Type B pancreatic cell (in vitro differentiated cells): ENCODE measurements at regions not wholly inside any gene's neighbourhood (a gene's known extent, or its start where the extent isn't known, plus 50 kb on each side); places are given as distances from the start of the nearest gene placed in this dataset.
"Not testable (repeated sequence)": the region's sequence is repeated elsewhere in the genome, so short reads cannot be mapped to it uniquely, and the experiment has no call there.

ENCODE experiments used
- DNase-seq: peaks from one replicate; pipeline ENCODE4 v3.0.0; 2021; ENCODE audit warnings: mixed read lengths; ENCODE audit not compliant: unreplicated experiment; ENCODE audit errors: extremely low spot score
- H3K27ac Mint-ChIP-seq: 2 replicates; pipeline ENCODE4 v1.8.0; 2021; ENCODE audit warnings: mild to moderate bottlenecking, mixed read lengths
- H3K27me3 Mint-ChIP-seq: 2 replicates; pipeline ENCODE4 v1.8.0; 2021; ENCODE audit warnings: mixed read lengths
- H3K36me3 Mint-ChIP-seq: 2 replicates; pipeline ENCODE4 v1.8.0; 2021; ENCODE audit warnings: mixed read lengths
- H3K4me1 Mint-ChIP-seq: one replicate; pipeline ENCODE4 v1.8.0; 2021; ENCODE audit warnings: mixed read lengths; ENCODE audit not compliant: unreplicated experiment
- H3K4me3 Mint-ChIP-seq: 2 replicates; pipeline ENCODE4 v1.8.0; 2021; ENCODE audit warnings: mild to moderate bottlenecking, mixed read lengths
- H3K9me3 Mint-ChIP-seq: 2 replicates; pipeline ENCODE4 v1.8.0; 2021; ENCODE audit warnings: mixed read lengths
- TF ChIP-seq, protein P1 (sequence below): fragments of 200-600 bp; sonication (generic); conservative IDR thresholded peaks from 2 replicates; pipeline ENCODE4 v1.5.0; 2021; ENCODE audit warnings: antibody characterized with exemption, mild to moderate bottlenecking

DNA sequence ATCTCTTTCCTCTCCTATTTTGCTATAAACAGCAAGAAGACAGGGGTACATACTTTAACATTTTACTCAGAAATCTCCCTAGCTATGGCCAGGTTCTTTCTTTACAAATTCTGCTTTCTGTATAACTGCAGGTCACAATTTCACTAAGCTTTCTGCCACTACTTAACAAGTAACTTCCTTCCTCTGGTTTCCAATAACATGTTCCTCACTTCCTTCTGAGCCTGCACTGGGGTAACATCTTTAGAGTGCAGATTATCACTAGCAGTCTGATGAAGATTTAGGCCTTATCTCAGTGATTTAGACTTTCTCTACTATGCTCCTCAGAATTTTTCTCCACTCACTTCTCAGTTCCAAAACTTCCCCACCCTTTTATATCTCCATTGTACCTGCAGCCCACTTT, 1930.5 kb upstream of the AGA start:
- TF ChIP-seq, protein P1, sequence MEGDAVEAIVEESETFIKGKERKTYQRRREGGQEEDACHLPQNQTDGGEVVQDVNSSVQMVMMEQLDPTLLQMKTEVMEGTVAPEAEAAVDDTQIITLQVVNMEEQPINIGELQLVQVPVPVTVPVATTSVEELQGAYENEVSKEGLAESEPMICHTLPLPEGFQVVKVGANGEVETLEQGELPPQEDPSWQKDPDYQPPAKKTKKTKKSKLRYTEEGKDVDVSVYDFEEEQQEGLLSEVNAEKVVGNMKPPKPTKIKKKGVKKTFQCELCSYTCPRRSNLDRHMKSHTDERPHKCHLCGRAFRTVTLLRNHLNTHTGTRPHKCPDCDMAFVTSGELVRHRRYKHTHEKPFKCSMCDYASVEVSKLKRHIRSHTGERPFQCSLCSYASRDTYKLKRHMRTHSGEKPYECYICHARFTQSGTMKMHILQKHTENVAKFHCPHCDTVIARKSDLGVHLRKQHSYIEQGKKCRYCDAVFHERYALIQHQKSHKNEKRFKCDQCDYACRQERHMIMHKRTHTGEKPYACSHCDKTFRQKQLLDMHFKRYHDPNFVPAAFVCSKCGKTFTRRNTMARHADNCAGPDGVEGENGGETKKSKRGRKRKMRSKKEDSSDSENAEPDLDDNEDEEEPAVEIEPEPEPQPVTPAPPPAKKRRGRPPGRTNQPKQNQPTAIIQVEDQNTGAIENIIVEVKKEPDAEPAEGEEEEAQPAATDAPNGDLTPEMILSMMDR, result no peak
- H3K9me3 Mint-ChIP-seq, result no peaks in the 10 kb centered on the region
- H3K4me1 Mint-ChIP-seq, result no peaks in the 10 kb centered on the region
- no peak for DNase-seq
- no peaks in the 10 kb centered on the region for H3K36me3 Mint-ChIP-seq
- no peak overlapping the region for H3K27ac Mint-ChIP-seq
- no peaks in the 10 kb centered on the region for H3K27me3 Mint-ChIP-seq
- no peak overlapping the region for H3K4me3 Mint-ChIP-seq

DNA sequence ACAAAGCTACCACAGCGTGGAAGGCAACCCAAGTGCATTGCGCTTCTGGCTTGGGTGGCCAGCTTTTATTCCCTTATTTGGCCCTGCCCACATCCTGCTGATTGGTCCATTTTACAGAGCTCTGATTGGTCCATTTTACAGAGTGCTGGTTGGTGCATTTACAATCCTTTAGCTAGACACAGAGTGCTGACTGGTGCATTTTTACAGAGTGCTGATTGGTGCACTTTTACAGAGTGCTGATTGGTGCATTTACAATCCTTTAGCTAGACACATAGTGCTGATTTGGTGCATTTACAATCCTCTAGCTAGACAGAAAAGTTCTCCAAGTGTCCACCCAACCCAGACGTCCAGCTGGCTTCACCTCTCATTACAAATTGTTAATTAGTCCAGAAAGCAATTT, 1936.6 kb upstream of the AGA start:
- DNase-seq, H3K4me3 Mint-ChIP-seq, H3K36me3 Mint-ChIP-seq: not testable (repeated sequence)

DNA sequence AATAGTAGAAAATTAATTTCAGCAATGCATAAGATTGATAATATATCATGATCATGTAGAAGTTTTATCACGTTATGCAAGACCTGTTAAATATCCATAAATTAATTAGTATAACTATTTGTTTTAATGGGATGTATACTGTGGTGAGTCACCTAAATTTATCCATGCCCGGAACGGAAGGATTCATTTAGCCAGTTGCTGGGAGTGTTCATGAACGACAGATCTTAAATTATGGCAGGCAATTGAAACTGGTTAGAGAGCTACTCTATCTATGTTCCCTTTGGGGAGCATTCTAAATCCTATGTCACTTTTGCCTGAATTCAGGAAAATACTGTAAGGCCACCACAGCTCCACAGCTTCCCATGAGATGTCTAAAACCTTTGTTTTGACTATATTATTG, 1950.5 kb upstream of the AGA start:
- Mint-ChIP-seq H3K4me1 (no peaks in the 10 kb centered on the region), H3K27ac (no peak overlapping the region), H3K27me3 (no peaks in the 10 kb centered on the region), H3K4me3 (no peak overlapping the region), H3K9me3 (no peaks in the 10 kb centered on the region), H3K36me3 (no peaks in the 10 kb centered on the region)
- TF ChIP-seq, protein P1, result no peak
- no peak for DNase-seq

More for the DNA sequence above, 1936.6 kb upstream of the AGA start:
- H3K27ac Mint-ChIP-seq, H3K27me3 Mint-ChIP-seq, H3K9me3 Mint-ChIP-seq, H3K4me1 Mint-ChIP-seq: not testable (repeated sequence)

DNA sequence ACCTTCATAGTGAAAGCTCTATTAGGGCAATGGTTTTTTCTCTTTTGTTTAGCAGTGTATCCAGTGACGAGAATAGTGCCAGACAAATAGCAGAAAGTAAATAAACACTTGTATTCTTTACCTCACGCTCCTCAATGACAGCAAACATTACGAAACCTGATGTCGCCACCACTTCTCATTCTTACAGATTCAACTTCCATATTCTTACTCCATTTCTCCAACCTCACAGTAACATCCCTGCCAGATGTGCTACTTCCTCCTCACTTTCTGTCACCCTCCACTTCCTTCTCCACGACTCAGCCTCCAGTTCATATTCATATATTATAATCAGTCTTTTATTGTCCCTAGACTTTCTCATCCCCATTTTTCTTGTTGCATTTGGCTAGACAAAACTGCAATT, 1956.2 kb upstream of the AGA start:
- no peak for DNase-seq
- TF ChIP-seq, protein P1, result no peak
- H3K9me3 Mint-ChIP-seq, result no peaks in the 10 kb centered on the region
- no peak overlapping the region for H3K27ac Mint-ChIP-seq
- H3K27me3 Mint-ChIP-seq, result no peaks in the 10 kb centered on the region
- no peaks in the 10 kb centered on the region for H3K36me3 Mint-ChIP-seq
- H3K4me1 Mint-ChIP-seq, result no peaks in the 10 kb centered on the region
- no peak overlapping the region for H3K4me3 Mint-ChIP-seq

DNA sequence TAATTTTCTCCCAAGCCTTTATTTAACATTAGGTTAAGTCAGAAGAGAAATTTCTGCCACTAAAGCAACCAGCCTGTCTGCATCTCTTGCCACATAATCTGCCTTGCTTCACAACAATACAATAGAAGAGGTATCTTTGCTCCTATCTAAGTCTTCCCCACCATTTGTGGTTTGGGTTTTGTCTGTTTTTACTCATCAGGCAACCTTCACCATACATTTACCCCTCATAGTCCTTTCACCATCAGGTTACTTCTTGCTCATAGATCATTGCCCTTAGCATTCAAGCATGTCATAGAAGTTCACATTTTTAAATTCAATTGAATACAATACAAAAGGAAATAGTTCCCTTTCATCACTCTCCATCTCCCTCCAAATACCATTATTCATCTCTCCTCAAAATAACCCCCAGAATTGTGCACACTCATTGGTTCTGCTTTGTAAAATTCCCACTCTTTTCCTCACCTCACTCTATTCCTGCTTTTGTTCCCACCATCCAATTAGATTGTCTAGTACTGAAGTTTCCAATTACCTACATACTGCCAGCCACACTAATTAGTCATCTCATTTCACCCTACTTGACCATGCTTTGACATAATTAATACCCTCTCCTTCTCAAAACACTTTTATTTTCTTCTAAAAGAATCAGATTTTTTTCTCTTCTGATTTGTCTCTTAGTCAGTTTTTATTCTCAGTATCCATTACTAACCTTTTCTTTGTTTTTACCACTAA, 1957.0 kb upstream of the AGA start:
- no peaks in the 10 kb centered on the region for H3K27me3 Mint-ChIP-seq
- no peak overlapping the region for H3K4me3 Mint-ChIP-seq
- no peak overlapping the region for H3K27ac Mint-ChIP-seq
- H3K4me1 Mint-ChIP-seq, result no peaks in the 10 kb centered on the region
- H3K9me3 Mint-ChIP-seq, result peaks cover 2% of the 10 kb centered on the region
- DNase-seq, result no peak
- TF ChIP-seq, protein P1, result no peak
- H3K36me3 Mint-ChIP-seq, result no peaks in the 10 kb centered on the region

DNA sequence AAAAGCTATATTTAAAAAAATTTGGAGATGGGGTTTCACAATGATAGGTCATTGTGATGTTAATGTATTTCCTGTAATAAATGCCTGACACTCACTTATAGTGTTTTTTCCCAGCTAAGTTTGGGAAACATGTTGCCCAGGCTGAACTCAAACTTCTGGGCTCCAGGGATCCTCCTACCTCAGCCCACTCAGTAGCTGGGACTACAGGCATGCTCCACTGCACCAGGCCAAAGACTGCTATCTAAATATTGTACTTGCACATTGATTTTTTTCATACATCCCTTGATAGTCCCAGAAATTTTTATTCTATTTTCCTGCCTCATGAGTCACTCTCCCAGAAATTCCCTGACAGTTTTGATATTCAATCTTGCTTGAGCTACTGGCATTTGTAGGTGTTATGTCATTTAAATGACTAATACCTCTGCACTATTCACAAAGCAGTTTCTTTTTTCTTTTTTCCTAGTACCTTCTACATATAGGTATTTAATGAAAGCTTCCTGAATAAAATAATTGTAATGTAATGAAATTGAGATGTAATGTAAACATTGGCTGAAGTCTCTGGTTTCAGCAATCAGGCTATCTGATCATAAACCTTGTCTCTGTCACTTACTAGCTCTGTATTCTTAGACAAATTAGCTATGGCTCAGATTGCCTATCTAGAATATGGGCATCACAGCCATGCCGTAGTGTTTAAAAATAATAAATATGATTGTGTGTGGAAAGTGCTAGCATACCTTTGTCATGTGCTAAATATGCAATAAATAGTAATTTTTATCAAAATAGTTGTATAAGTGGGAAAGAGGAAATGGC, 1973.0 kb upstream of the AGA start:
- Mint-ChIP-seq H3K27ac (no peak overlapping the region), H3K36me3 (no peaks in the 10 kb centered on the region), H3K9me3 (no peaks in the 10 kb centered on the region), H3K4me1 (peaks cover 16% of the 10 kb centered on the region), H3K27me3 (peaks cover 5% of the 10 kb centered on the region), H3K4me3 (no peak overlapping the region)
- TF ChIP-seq, protein P1, result no peak
- DNase-seq, result no peak
